RWPE1 (cell line): ENCODE measurements at regions not wholly inside any gene's neighbourhood (a gene's known extent, or its start where the extent isn't known, plus 50 kb on each side); places are given as distances from the start of the nearest gene placed in this dataset.
"Not testable (repeated sequence)": the region's sequence is repeated elsewhere in the genome, so short reads cannot be mapped to it uniquely, and the experiment has no call there.

Source experiments
- CTCF ChIA-PET: fragments of 350-600 bp; sonication (Branson Sonifier 250); formaldehyde crosslinking; extraction: SDS; loops from one replicate; lab custom pipeline; 2021; lab: Yijun Ruan, JAX
- POLR2A ChIA-PET: fragments of 400-600 bp; formaldehyde crosslinking; extraction: SDS; loops from one replicate; lab custom pipeline; 2020; ENCODE audit warnings: antibody characterized with exemption; ENCODE audit not compliant: low non-redundant PET; lab: Yijun Ruan, JAX
- DNase-seq: peaks from one replicate; pipeline ENCODE4 v3.0.0; 2012; ENCODE audit warnings: low spot score
- H3K27ac ChIP-seq: fragments of 450-650 bp; 2 replicates; pipeline ENCODE4 v1.5.1; 2017
- CTCF ChIP-seq: fragments of 450-650 bp; conservative IDR thresholded peaks from 2 replicates; pipeline ENCODE4 v1.5.1; 2017; ENCODE audit warnings: low read depth, mild to moderate bottlenecking

DNA sequence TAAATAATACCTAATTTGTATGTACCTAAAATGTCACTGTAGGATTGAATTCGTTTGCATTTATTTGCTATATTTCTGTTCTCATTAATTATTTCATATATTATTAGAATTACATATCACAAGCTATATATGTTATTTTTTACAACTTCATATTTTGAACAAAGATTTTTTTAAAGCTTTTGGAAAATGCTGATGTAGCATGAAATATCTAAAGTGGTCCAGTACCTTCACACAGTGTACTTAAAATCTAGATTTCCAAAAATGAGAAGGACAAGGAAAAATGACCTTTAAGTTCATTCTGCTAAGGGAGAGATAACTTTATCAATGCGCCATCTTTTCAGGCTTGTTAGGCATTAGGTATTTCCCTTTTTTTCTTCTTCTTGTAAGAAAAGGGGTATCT is 71.8 kb downstream of the LARP7 start:
- CTCF ChIA-PET = interaction anchor here (0.6 kb wide), 2 partner anchors 11 to 274 kb away, joined by 4 to 5 read pairs; no protein-coding TSS in a partner anchor
- no peak for TF ChIP-seq CTCF
- no peak overlapping the region for H3K27ac ChIP-seq
- no peak for DNase-seq
- POLR2A ChIA-PET = no interaction called here

DNA sequence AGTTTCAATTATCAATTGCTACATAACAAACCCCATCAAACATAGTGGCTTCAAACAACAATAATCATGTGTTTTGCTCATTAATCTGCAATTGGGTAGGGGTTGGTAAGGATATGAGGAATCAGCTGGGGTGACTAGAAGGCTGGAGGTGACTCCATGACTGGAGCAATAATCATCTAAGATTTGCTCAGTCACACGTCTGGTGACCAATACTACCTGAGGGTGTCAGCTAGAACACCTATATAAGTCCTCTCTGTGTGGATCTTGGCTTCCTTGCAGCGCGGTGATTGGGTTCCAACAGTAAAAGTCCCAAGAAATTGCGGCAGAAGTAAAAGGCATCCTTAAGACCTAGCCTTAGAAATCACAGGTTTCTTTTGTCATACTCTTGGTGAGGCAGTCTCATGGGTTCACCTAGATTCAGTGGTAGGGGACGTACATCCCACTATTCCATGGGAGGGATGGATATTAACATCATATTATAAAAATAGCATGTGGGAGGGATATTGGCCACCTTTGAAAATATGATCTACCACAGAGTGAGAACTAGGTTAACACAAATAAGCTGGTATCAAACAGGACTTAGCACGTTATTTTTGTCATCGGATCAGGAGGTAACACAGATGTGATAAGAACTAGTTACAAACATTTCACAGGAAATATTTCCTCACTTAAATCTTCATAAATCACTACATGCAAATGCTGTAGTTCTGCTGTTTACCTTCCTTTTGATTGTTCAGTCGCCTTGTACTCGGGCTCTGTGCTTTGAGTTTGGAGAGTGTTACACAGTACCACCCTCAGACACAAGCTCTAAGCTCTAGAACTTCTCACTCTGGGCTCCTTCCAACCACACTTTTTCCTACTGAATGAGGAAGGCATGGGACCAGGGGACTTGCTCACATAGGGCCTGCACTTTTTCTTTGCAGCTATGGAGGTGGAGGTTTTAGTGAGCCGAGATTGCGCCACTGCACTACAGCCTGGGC is 78.3 kb downstream of the LARP7 start:
- no peak for TF ChIP-seq CTCF
- H3K27ac ChIP-seq = no peak overlapping the region
- ChIA-PET POLR2A (interaction anchor here (0.6 kb wide), 1 partner anchor 14 kb away, joined by 6 read pairs; no protein-coding TSS in a partner anchor), CTCF (no interaction called here)
- DNase-seq = no peak

DNA sequence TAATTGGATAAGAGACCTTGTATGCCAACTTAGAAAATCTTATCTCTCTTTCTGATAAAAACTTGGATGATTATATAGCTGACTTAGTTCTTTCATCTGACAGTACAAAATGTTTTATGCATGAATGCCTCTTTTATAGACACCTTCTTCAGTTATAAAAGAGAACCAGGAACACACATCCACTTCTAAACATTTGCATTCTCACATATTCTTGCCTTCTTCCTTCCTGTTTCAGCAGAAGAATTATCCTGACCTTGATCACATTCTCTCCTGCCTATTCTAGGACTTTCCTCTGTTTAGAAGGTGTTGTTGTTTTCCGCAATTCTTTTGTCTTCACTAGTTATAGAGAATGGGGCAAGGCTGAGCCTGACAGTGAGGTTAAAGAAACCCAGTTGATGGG is 80.9 kb downstream of the LARP7 start:
- CTCF ChIA-PET = no interaction called here
- no peak overlapping the region for H3K27ac ChIP-seq
- POLR2A ChIA-PET = no interaction called here
- DNase-seq = no peak
- no peak for TF ChIP-seq CTCF

DNA sequence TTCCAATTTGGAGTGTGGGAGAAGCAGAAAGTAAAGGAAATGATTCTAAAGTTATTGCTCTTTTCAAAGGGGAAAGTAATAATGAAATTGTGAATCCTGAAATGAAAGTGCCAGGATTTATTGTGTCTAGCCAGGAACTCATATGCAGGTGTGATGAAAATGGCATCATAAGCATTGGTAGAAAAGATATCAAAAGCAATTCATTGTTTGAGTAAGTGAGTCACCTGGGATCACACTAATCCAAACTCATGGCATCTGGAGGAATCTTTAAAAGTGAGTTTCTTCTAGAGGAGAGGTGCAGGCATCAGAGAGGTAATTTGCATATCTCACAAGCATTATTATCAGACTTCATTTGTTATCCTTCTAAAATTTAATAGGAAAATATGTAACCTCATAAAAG is 84.7 kb downstream of the LARP7 start:
- ChIA-PET CTCF (interaction anchor here (0.6 to 0.7 kb wide), 2 partner anchors 9 to 11 kb away, joined by 4 read pairs; no protein-coding TSS in a partner anchor), POLR2A (interaction anchor here (0.6 kb wide), 1 partner anchor 10 kb away, joined by 3 read pairs; no protein-coding TSS in a partner anchor)
- no peak overlapping the region for H3K27ac ChIP-seq
- no peak for TF ChIP-seq CTCF
- DNase-seq = no peak

GRCh38 chr4:112726041-112726440 is 89.1 kb downstream of the LARP7 start:
- POLR2A ChIA-PET = no interaction called here
- CTCF ChIA-PET = no interaction called here
- no peak overlapping the region for H3K27ac ChIP-seq
- no peak for TF ChIP-seq CTCF
- DNase-seq = no peak

DNA sequence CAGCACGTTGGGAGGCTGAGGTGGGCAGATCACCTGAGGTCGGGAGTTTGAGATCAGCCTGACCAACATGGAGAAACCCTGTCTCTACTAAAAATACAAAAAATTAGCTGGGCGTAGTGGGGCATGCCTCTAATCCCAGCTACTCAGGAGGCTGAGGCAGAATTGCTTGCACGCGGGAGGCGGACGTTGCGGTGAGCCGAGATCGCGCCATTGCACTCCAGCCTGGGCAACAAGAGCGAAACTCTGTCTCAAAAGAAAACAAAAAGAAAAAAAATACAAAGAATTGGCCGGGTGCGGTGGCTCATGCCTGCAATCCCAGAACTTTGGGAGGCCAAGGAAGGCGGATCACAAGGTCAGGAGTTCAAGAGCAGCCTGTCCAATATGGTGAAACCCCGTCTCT is 90.8 kb downstream of the LARP7 start:
- POLR2A ChIA-PET, CTCF ChIA-PET, H3K27ac ChIP-seq, DNase-seq: not testable (repeated sequence)

DNA sequence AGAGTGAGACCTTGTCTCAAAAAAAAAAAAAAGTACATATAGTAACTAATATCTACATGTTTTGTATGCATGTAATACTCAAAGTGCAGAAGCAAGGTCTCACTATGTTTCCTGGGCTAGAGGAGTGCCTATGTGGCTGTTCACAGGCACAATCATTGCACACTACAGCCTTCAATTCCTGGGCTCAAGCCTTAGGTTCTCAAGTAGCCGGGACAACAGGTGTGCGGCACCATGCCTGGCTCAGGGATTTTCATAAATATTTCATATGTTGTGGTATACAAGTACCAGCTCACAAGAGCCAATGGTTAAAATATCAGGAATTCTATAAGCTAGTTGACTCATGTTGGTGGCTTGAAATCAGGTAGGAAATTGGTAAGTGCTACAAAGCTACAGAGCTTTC is 94.8 kb downstream of the LARP7 start:
- ChIA-PET CTCF (interaction anchor here (0.5 to 0.9 kb wide), 3 partner anchors 10 to 101 kb away, joined by 4 to 6 read pairs (median 5); no protein-coding TSS in a partner anchor), POLR2A (interaction anchor here (0.7 kb wide), 1 partner anchor 10 kb away, joined by 3 read pairs; no protein-coding TSS in a partner anchor)
- TF ChIP-seq CTCF = no peak
- no peak overlapping the region for H3K27ac ChIP-seq
- no peak for DNase-seq
